Adrenal gland (tissue), 9 donors: ENCODE measurements at regions not wholly inside any gene's neighbourhood (a gene's known extent, or its start where the extent isn't known, plus 50 kb on each side); places are given as distances from the start of the nearest gene placed in this dataset.
"Not testable (repeated sequence)": the region's sequence is repeated elsewhere in the genome, so short reads cannot be mapped to it uniquely, and the experiment has no call there.

ENCODE experiments used
- DNase-seq, 7 donors: peaks; one replicate each; pipeline ENCODE4 v3.0.0-alpha.2; 2019 to 2020
- H3K27ac ChIP-seq, 5 donors: fragments of 200-600 bp; sonication (generic) in 4 of 5; 1 replicate in 3 of 5; 2 replicates in 2 of 5; pipeline versions ENCODE4 v1.5.1 to v1.8.0; 2016 to 2020; ENCODE audit warnings: mild to moderate bottlenecking in 1 of 5
- H3K27me3 ChIP-seq: fragments of 200-600 bp; 2 replicates; pipeline ENCODE4 v1.8.0; 2021
- H3K36me3 ChIP-seq, 2 donors: fragments of 200-600 bp; replicated peaks in 1 of 2; 1 replicate in 1 of 2; 2 replicates in 1 of 2; pipeline versions ENCODE4 v1.5.1 to v1.8.0; 2018 to 2022
- H3K4me1 ChIP-seq, 2 donors: fragments of 200-600 bp; replicated peaks in 1 of 2; 1 replicate in 1 of 2; 2 replicates in 1 of 2; pipeline versions ENCODE4 v1.5.1 to v1.8.0; 2018 to 2021
- H3K4me3 ChIP-seq, 4 donors: fragments of 200-600 bp; sonication (generic) in 3 of 4; one replicate each; pipeline ENCODE4 v1.5.1; 2016 to 2018
- H3K9me3 ChIP-seq, 3 donors: fragments of 200-600 bp; sonication (generic) in 1 of 3; replicated peaks in 1 of 3; 1 replicate in 2 of 3; 2 replicates in 1 of 3; pipeline versions ENCODE4 v1.5.1 to v1.8.0; 2016 to 2021
- POLR2A ChIP-seq, 2 donors: fragments of 450-650 bp; IDR thresholded peaks; one replicate each; pipeline ENCODE4 v1.6.1; 2017; ENCODE audit warnings: antibody characterized with exemption in 2 of 2, mild to moderate bottlenecking in 2 of 2, moderate library complexity in 1 of 2
- WGBS, 4 donors: extraction: QIAGEN DNeasy Blood & Tissue Kit in 2 of 4; methylation state at CpG; one replicate each; pipeline versions ENCODE4 v1.1.5 to v1.1.7; 2013 to 2017; 5-methylcytosine and 5-hydroxymethylcytosine counted together
- intact Hi-C, 2 donors: fragments of 100-400 bp; cut with DNase I; formaldehyde crosslinking; loops; one replicate each; pipeline versions ENCODE4 v1.14.1 to v1.15.0; 2022 to 2023
- TF ChIP-seq, protein P1 (sequence below), 6 experiments: fragments of 450-650 bp in 4 of 6; fragments of 200-600 bp in 2 of 6; sonication (generic) in 1 of 6; IDR thresholded peaks; 1 replicate in 5 of 6; 2 replicates in 1 of 6; pipeline versions ENCODE4 v1.5.1 to v1.8.0; 2016 to 2021; ENCODE audit warnings: antibody characterized with exemption in 6 of 6, mild to moderate bottlenecking in 2 of 6, moderate library complexity in 1 of 6
- donor health status: healthy with polysubstance abuse.
- donor health status: Bipolar disorder and iron deficiency.
- donor health status: DM: yes; HTN: yes; CAD: no.
- donor health status: DM: no; HTN: no; CAD: no.
- donor health status: DM: no; HTN: no; CAD: no.

- 52 to 69% (median 61%) methylated on average over 1 of the region's 1 CpG for WGBS, 4 donors
- H3K4me3 ChIP-seq = no peak overlapping the region
- TF ChIP-seq, protein P1, sequence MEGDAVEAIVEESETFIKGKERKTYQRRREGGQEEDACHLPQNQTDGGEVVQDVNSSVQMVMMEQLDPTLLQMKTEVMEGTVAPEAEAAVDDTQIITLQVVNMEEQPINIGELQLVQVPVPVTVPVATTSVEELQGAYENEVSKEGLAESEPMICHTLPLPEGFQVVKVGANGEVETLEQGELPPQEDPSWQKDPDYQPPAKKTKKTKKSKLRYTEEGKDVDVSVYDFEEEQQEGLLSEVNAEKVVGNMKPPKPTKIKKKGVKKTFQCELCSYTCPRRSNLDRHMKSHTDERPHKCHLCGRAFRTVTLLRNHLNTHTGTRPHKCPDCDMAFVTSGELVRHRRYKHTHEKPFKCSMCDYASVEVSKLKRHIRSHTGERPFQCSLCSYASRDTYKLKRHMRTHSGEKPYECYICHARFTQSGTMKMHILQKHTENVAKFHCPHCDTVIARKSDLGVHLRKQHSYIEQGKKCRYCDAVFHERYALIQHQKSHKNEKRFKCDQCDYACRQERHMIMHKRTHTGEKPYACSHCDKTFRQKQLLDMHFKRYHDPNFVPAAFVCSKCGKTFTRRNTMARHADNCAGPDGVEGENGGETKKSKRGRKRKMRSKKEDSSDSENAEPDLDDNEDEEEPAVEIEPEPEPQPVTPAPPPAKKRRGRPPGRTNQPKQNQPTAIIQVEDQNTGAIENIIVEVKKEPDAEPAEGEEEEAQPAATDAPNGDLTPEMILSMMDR (IDR thresholded peaks at IDR 0.05) = no peak
- TF ChIP-seq POLR2A (IDR thresholded peaks at IDR 0.05) = no peak
- peaks cover 0 to 5% (median 0%) of the 10 kb centered on the region in 3 donors for H3K9me3 ChIP-seq
- intact Hi-C loops = no loop called here
- no peak for DNase-seq
- H3K4me1 ChIP-seq = no peaks in the 10 kb centered on the region
- H3K27me3 ChIP-seq = no peaks in the 10 kb centered on the region
- H3K27ac ChIP-seq = no peak overlapping the region
- no peaks in the 10 kb centered on the region for H3K36me3 ChIP-seq
Measured at GRCh38 chr3:145326666-145327065, 834.3 kb downstream of the PLOD2 start.

GRCh38 chr3:145333427-145333826, 827.6 kb downstream of the PLOD2 start:
- DNase-seq, intact Hi-C loops, H3K4me1 ChIP-seq, H3K4me3 ChIP-seq, H3K9me3 ChIP-seq, H3K27ac ChIP-seq, H3K27me3 ChIP-seq, H3K36me3 ChIP-seq: not testable (repeated sequence)
- WGBS, 4 donors = 91 to 97% (median 96%) methylated on average over 11 to 31 of the region's 31 CpGs; no CpG with 5 or more reads in 1 of the 4 donors

GRCh38 chr3:145333931-145334330, 827.1 kb downstream of the PLOD2 start:
- TF ChIP-seq, protein P1 (IDR thresholded peaks at IDR 0.05) = no peak
- TF ChIP-seq POLR2A (IDR thresholded peaks at IDR 0.05) = no peak
- Histone ChIP-seq H3K27ac (no peak overlapping the region), H3K36me3 (no peaks in the 10 kb centered on the region), H3K9me3 (no peaks in the 10 kb centered on the region), H3K27me3 (no peaks in the 10 kb centered on the region), H3K4me1 (no peaks in the 10 kb centered on the region), H3K4me3 (no peak overlapping the region)
- 77 to 84% (median 81%) methylated on average over 6 to 13 of the region's 13 CpGs for WGBS, 4 donors
- intact Hi-C loops = no loop called here
- no peak for DNase-seq

DNA sequence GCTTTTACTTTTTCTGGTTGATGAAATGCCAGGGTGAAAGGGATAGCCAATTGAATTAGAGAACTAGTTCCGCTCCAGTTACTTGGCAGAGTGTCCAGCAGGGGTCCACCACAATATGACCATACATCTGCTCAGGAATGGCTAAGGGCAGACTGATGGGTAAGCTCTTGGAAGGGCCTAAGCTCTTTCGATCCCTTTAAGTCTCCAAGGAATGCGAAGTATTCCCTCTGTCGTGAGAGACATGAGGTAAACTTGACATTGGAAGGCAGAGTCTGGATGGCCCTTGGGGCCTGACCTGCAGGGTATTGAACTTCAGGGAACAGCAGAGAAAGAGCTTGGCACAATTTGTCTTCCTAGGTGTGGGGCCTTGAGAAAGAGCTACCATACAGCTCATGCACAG, 805.8 kb downstream of the PLOD2 start:
- Histone ChIP-seq H3K27ac (no peak overlapping the region), H3K27me3 (no peaks in the 10 kb centered on the region), H3K36me3 (no peaks in the 10 kb centered on the region), H3K9me3 (no peaks in the 10 kb centered on the region), H3K4me3 (no peak overlapping the region), H3K4me1 (no peaks in the 10 kb centered on the region)
- 80 to 90% (median 84%) methylated on average over 4 of the region's 4 CpGs for WGBS, 4 donors
- TF ChIP-seq POLR2A (IDR thresholded peaks at IDR 0.05) = no peak
- TF ChIP-seq, protein P1 (IDR thresholded peaks at IDR 0.05) = no peak
- intact Hi-C loops = no loop called here
- no peak for DNase-seq

DNA sequence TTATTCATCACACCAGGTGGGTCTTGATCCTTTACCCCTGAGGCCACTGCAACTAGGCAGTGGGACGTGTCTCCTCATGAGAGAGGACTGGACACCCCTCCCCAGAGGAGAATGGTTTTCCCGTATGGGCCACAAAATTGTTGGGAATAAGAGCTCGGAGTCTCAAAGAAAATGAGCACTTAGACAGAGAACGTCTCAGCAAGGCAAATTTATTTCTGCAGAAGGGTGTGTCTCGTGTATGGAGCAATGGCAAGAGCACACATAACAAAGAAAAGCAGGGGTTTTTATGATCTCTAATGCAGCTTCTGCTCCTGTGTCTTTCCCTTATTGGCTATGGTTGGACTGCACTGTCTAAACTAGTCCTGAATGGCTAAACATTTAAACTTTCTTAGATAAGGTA, 803.5 kb downstream of the PLOD2 start:
- intact Hi-C loops = no loop called here
- H3K27ac ChIP-seq = no peak overlapping the region
- no peaks in the 10 kb centered on the region for H3K27me3 ChIP-seq
- H3K9me3 ChIP-seq = peaks cover 0 to 3% (median 0%) of the 10 kb centered on the region in 3 donors
- no peak overlapping the region for H3K4me3 ChIP-seq
- H3K36me3 ChIP-seq = no peaks in the 10 kb centered on the region
- WGBS, 4 donors = 65 to 90% (median 71%) methylated on average over 5 of the region's 5 CpGs
- no peak for DNase-seq
- TF ChIP-seq, protein P1 (IDR thresholded peaks at IDR 0.05) = no peak
- TF ChIP-seq POLR2A (IDR thresholded peaks at IDR 0.05) = no peak
- no peaks in the 10 kb centered on the region for H3K4me1 ChIP-seq
